IPS DF 6.9 (cell line): ENCODE measurements at regions not wholly inside any gene's neighbourhood (a gene's known extent, or its start where the extent isn't known, plus 50 kb on each side); places are given as distances from the start of the nearest gene placed in this dataset.
"Not testable (repeated sequence)": the region's sequence is repeated elsewhere in the genome, so short reads cannot be mapped to it uniquely, and the experiment has no call there.

Experiments
- DNase-seq: peaks from one replicate; pipeline ENCODE4 v3.0.0-alpha.2; 2013; ENCODE audit warnings: low read depth, low spot score
- H3K27ac ChIP-seq: one replicate; pipeline ENCODE4 v1.5.1; 2013; ENCODE audit warnings: low read length, control low read depth
- H3K27me3 ChIP-seq: 2 replicates; pipeline ENCODE4 v1.6.1; 2013; ENCODE audit warnings: mild to moderate bottlenecking, low read length; ENCODE audit not compliant: control insufficient read depth, insufficient read depth
- H3K36me3 ChIP-seq: 2 replicates; pipeline ENCODE4 v1.6.1; 2013; ENCODE audit warnings: low read length; ENCODE audit not compliant: control insufficient read depth, insufficient read depth
- H3K4me1 ChIP-seq: 2 replicates; pipeline ENCODE4 v1.6.1; 2013; ENCODE audit warnings: low read length; ENCODE audit not compliant: control insufficient read depth, insufficient read depth
- H3K4me3 ChIP-seq: 2 replicates; pipeline ENCODE4 v1.5.1; 2013; ENCODE audit warnings: mild to moderate bottlenecking, low read length
- H3K9me3 ChIP-seq: 2 replicates; pipeline ENCODE4 v1.6.1; 2013; ENCODE audit warnings: low read length, inconsistent platforms; ENCODE audit not compliant: control insufficient read depth, insufficient read depth
- WGBS: extraction: QIAGEN DNeasy Blood & Tissue Kit; methylation state at CpG from one replicate; pipeline ENCODE4 v1.1.7; 2013; ENCODE audit warnings: mixed read lengths, missing lambda C conversion rate; ENCODE audit not compliant: insufficient read length, insufficient coverage; 5-methylcytosine and 5-hydroxymethylcytosine counted together

- no CpG with 5 or more reads among the region's 30 CpGs for WGBS
- H3K9me3 ChIP-seq, DNase-seq: not testable (repeated sequence)
Observed at GRCh38 chr6:27826612-27826985, 85.6 kb downstream of the OR2B2 start.

GRCh38 chr6:27825848-27826611, 86.2 kb downstream of the OR2B2 start:
- WGBS: no CpG with 5 or more reads among the region's 15 CpGs
- H3K4me1 ChIP-seq, H3K9me3 ChIP-seq, H3K36me3 ChIP-seq, H3K27ac ChIP-seq, H3K4me3 ChIP-seq, H3K27me3 ChIP-seq, DNase-seq: not testable (repeated sequence)

More at GRCh38 chr6:27826612-27826985, 85.6 kb downstream of the OR2B2 start:
- H3K4me1 ChIP-seq, H3K36me3 ChIP-seq, H3K4me3 ChIP-seq, H3K27me3 ChIP-seq, H3K27ac ChIP-seq: not testable (repeated sequence)

GRCh38 chr6:27825025-27825793, 87.0 kb downstream of the OR2B2 start:
- Histone ChIP-seq H3K9me3 (peaks cover 2% of the 10 kb centered on the region; the same call in 1 of the 2 replicates), H3K27me3 (no peaks in the 10 kb centered on the region; the same call in 1 of the 2 replicates), H3K27ac (peak overlapping the region; percentile 86), H3K4me3 (peak overlapping the region; percentile 99; the same call in 1 of the 2 replicates), H3K36me3 (0 out of 2 replicates have a peak, but pooled peaks cover 2% of the 10 kb centered on the region), H3K4me1 (no peaks in the 10 kb centered on the region)
- no CpG with 5 or more reads among the region's 7 CpGs for WGBS
- no peak for DNase-seq

GRCh38 chr6:27824211-27825024, 87.8 kb downstream of the OR2B2 start:
- DNase-seq, H3K4me1 ChIP-seq, H3K27me3 ChIP-seq, H3K36me3 ChIP-seq, H3K9me3 ChIP-seq: not testable (repeated sequence)
- Histone ChIP-seq H3K27ac (peak overlapping the region; percentile 86), H3K4me3 (peak overlapping the region; percentile 99; the same call in 1 of the 2 replicates)
- WGBS: no CpG with 5 or more reads among the region's 53 CpGs

DNA sequence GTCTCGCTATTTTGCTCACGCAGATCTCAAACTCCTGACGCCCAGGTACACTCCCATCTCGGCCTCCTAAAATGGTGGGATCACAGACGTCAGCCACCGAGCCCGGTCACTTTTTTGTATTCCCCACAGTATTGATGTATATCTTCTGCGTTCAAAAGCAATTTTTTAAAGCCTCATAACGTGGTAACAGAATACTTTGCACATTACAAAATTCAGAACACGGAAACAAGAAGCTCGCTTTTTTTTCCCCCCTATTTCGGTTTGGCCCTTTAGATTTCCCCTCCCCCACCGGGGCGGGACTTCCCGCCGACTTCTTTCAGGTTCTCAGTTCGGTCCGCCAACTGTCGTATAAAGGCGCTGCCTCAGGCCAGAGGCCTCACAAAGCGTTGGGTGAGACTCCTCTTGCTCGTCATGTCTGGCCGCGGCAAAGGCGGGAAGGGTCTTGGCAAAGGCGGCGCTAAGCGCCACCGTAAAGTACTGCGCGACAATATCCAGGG, 88.4 kb downstream of the OR2B2 start:
- DNase-seq, H3K4me3 ChIP-seq: not testable (repeated sequence)

GRCh38 chr6:27816906-27817305, 95.3 kb downstream of the OR2B2 start:
- Histone ChIP-seq H3K36me3 (no peaks in the 10 kb centered on the region), H3K4me3 (no peak overlapping the region), H3K4me1 (no peaks in the 10 kb centered on the region), H3K27ac (no peak overlapping the region), H3K27me3 (no peaks in the 10 kb centered on the region), H3K9me3 (no peaks in the 10 kb centered on the region)
- DNase-seq: no peak
- WGBS: no CpG with 5 or more reads among the region's 3 CpGs

More for the DNA sequence above, 88.4 kb downstream of the OR2B2 start:
- not testable (repeated sequence) for H3K36me3 ChIP-seq, H3K27ac ChIP-seq, H3K27me3 ChIP-seq, H3K4me1 ChIP-seq, H3K9me3 ChIP-seq
- no CpG with 5 or more reads among the region's 31 CpGs for WGBS

- Histone ChIP-seq H3K27me3 (no peaks in the 10 kb centered on the region), H3K27ac (no peak overlapping the region), H3K36me3 (no peaks in the 10 kb centered on the region), H3K4me1 (no peaks in the 10 kb centered on the region), H3K4me3 (peak overlapping the region; percentile 43; the same call in 1 of the 2 replicates), H3K9me3 (no peaks in the 10 kb centered on the region)
- no CpG with 5 or more reads among the region's 40 CpGs for WGBS
- DNase-seq: no peak
Observed at GRCh38 chr6:27814665-27815424, 97.4 kb downstream of the OR2B2 start.

DNA sequence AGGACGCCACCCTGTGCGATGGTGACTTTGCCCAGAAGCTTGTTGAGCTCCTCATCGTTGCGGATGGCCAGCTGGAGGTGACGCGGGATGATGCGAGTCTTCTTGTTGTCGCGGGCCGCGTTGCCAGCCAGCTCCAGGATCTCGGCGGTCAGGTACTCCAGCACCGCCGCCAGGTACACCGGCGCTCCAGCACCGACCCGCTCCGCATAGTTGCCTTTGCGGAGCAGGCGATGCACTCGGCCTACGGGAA, 97.9 kb downstream of the OR2B2 start:
- not testable (repeated sequence) for H3K36me3 ChIP-seq, H3K27me3 ChIP-seq, H3K4me1 ChIP-seq, H3K27ac ChIP-seq, H3K9me3 ChIP-seq, DNase-seq
- no CpG with 5 or more reads among the region's 24 CpGs for WGBS
- peak overlapping the region; percentile 53; the same call in 1 of the 2 replicates for H3K4me3 ChIP-seq

GRCh38 chr6:27812805-27813492, 99.2 kb downstream of the OR2B2 start:
- H3K4me3 ChIP-seq: no peak overlapping the region

More at GRCh38 chr6:27812805-27813492, 99.2 kb downstream of the OR2B2 start:
- Histone ChIP-seq H3K27me3 (no peaks in the 10 kb centered on the region), H3K36me3 (no peaks in the 10 kb centered on the region), H3K27ac (no peak overlapping the region), H3K9me3 (no peaks in the 10 kb centered on the region), H3K4me1 (no peaks in the 10 kb centered on the region)
- DNase-seq: no peak
- WGBS: no CpG with 5 or more reads among the region's 14 CpGs
